NCI-H146 (cell line): ENCODE measurements at regions not wholly inside any gene's neighbourhood (a gene's known extent, or its start where the extent isn't known, plus 50 kb on each side); places are given as distances from the start of the nearest gene placed in this dataset.

Source experiments
- DNase-seq: peaks from one replicate; lab custom pipeline; 2025; lab: John Stamatoyannopoulos, UW

DNA sequence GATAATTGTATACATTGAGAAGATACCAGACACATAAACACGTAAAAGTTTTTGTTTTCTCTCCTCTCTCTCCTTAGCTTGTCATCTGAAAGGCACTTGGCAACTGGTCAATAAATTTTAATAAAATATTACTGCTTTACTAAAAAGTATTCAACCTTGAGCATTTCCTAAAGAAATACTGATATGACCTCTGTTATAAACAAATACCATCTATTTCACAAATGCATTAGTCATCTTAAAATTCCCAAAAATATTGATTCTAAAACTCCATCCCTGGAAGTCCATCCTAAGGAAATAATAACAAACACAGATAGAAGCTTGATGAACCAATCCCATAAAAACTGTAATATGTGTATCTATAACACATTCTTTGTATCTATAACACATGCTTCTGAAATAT, 483.2 kb downstream of the TLR4 start:
- DNase-seq: no peak

DNA sequence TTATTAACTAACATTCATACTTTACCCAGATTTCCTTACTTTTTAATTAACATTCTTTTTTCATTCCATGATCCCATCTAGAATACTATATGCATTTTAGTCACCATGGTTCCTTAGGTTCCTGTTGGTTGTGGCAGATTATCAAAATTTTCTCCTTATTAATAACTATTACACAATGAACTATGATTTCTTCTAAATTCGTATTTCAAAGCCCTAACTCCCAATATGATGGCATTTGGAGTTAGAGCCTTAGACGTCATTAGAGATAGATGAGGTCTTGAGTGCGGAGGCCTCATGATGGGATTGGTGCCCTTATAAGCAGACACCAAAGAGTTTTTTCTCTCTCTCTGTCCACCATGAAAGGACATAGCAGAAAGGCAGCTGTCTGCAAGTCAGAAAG, 485.4 kb downstream of the TLR4 start:
- no peak for DNase-seq

DNA sequence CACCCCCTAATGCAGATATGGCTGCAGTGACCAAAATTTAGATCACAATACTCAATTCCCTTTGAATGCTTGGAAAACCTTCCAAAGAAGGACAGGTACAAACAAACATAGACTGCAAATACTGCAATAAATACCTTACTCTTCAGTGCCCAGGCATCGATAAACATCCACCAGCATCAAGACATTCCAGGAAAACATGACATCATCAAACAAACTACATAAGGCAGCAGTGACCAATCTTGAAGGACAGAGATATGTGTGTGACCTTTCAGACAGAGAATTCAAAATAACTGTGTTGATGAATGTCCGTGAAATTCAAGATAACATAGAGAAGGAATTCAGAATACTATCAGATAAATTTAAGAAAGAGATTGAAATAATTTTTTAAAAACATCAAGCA, 488.6 kb downstream of the TLR4 start:
- no peak for DNase-seq

DNA sequence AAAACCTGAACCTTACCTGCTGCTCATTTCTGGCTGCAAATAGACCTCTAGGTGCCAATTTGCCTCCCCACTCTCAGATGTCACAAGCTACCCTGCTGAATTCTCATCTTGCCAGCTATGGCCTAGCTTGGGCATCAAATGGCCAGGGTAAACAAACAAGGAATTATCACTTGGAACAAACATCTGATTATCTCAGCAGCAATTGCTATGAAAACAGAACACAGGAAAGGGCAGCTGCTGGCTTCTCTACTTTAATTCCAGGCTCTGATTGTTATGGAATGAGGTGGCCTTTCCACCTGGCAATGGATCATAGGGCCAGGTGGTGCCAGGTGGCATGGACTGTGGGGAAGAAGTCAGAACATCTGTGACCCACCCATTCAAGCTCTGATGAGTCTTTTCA, 505.1 kb downstream of the TLR4 start:
- DNase-seq: no peak

DNA sequence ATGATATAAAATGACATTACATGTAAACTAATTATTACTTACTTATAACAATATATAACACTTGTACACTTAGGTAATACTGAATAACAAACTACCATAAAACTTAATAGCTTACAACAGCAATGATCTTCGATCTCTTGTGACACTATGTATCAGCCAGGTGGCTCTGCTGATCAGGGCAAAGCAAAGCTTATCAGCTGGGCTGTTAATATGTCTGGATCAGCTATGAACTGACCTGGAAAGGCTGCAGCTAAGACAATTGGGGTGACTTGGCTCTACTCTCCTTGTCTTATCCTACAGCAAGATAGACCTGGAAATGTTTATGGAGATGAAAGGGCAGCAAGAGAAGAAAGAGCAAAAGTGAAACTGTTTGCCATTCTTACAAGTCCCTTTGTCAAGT, 511.3 kb downstream of the TLR4 start:
- no peak for DNase-seq

DNA sequence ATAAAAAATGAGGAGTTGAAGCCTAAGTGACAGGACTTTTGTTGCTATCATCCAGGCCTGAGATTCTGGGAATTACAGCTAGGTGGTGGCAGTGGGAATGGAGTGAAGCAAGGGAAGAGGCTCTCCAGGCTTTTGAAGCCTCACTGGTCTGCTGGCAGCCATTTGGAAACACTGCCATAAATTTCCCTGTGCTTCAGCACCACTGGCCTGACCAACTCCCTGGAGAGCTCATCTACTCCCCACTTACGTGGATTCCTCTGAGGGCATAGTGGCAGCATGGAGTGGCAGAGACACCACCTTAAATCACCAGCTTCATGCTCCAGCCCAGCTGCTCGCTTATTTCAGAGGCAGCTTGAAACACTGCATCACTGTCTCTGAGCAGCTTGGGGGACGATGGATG, 518.2 kb downstream of the TLR4 start:
- no peak for DNase-seq

DNA sequence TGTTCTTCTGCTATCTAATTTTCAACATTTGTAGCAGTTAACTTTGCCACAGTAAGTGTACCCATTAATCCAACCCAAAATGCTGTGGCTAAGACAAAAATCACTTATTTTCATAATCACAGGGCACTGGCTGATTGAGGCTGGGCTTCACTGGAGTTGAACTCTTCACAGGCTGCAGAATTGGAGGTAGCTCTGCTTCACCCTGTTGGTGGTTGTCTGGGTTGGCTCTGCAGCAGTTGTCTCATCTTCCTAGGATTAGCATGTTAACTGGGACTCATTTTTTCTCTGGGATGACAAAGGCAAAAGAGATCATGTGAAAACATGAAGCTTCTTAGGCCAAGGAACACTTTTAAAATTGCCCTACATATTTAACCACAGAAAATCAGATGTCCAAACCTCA, 518.9 kb downstream of the TLR4 start:
- no peak for DNase-seq

DNA sequence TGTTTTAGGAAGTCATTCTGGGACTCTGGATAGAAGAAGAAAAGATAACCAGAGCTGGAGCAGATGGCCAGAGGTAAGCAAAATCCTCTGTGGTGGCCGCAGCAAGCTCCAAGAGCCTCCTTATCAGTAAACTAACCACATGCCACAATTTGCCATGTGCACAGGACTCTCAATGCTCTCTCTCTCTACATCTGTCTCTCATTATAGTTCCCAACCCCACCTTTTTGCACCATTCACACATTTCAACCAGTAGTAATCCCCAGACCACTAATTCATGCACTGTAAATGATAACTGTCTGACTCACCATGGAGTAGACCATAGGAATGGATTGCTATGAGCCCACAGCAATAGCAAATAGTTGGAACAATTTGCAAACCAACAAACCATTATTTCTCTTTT, 526.1 kb downstream of the TLR4 start:
- no peak for DNase-seq

DNA sequence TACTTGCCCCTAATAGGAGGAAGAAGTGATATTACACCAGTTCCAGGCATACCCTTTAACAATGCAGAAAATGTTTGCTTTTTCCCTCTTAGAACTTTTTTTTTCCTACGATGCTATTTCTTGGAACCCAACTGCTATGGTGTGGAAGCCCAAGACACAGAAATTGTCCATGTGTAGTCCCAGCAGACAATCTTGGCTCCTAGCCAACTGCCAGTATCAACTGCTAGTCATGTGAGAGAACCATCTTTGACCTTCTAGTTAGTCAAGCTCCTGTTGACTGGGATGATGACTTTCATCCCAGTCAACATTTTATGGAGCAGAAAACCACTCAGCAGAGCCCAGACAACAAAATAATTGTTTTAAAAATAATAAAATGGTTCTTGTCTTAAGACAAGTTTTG, 532.4 kb downstream of the TLR4 start:
- no peak for DNase-seq

DNA sequence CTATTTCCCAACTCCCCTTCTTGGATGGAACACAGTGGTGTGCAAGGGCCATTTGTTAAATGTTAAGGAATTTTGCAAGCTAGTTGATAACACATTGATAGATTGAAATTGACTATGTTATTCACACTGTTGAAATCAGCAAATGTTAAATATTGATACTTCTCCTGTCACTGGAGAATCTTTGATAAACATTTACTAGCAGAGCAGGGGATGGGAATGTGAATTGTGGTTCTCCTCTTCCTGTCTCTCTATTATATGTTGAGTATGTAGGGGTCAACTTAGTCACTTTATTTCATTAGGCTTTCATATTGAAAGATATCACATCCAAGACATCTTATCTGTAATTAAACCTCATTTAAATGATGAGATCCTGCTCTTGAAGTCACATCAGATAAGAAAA, 533.9 kb downstream of the TLR4 start:
- no peak for DNase-seq

DNA sequence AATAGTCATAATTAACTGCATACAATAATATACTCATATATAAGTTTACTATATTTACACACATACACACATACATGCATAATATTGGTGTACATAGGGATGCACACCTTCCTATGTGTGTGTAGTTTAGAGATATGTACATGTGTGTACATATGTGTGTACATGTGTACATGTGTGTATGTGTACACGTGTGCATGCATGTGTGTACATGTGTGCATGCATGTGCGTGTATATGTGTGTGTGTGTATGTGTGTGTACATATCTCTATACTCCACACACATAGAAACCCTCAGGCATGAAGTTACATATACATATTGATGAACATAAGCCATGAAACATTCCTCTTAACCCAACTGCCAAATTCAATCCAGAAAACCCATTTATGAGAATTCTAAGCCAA, 547.8 kb downstream of the TLR4 start:
- no peak for DNase-seq

DNA sequence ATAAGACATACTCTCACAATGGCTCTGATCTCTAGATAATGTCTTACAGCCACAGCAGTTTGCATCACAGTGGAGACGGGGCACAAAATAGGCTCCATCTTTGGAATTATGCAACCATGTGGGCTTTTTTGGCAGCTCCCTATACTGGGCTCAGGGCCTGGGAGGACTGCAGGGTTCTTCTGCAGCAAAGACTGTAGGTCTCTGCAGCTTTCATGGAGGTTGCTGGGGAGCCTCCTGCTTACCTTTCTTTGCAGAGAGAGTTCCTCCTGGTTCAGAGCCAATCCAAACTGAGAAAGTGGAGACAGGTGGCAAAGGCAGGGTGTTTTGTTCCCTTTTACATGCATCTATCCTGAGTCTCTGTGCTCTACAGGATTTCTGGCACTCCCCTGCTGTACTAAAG, 558.0 kb downstream of the TLR4 start:
- no peak for DNase-seq

DNA sequence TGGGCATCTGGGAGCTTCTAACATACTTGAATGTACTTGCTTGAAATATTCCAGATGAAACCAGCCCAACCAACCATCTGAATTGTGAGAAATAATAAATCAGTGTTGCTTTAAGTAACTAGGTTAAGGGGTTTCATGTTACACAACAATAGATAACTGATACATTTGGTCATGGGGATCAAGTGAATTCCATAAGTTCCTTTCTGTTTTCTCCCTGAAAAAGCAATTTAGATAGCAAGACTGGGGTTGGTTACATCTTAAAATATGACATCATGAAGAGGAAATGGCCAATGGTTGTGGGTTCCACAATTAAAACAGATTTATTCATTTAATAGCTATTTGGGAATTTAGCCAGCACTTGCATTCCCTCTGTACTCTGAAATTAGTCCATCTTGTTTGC, 559.7 kb downstream of the TLR4 start:
- no peak for DNase-seq

DNA sequence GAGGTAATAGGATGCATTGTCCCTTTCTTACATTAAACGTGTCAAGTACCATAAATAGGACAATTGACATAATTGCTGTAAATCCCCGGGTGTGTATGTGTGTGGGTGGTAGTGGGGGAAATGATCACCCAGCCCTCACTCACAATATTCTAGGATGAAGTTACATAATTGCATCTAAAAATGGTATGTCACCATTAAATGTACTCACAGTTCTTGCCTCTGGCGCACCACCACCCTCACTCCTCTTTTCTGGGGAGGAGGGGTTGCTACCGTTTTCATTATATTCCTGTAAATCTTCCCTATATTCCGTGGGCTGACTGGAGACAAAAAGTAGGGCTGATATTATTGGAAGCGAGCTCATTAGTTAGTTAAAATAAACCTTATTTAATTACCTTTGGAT, 563.8 kb downstream of the TLR4 start:
- no peak for DNase-seq

DNA sequence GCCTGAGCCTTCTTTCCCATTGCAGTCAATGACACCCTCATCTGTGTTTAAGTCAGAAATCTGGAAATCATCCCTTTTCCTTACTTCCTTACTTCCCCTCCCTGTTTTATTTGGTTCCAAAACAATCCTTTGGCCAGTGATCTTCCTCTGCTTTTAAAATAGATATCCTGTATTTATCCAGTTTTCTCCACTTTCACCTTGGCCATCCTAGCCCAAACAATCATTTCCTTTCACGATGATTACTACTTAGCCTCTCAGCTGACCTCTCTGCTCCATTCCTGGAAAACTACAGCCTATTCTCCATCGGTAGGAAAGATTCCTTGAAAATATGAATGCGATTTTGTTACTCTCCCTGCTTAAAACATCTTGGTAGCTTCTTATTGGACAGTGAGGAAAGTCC, 565.4 kb downstream of the TLR4 start:
- no peak for DNase-seq

DNA sequence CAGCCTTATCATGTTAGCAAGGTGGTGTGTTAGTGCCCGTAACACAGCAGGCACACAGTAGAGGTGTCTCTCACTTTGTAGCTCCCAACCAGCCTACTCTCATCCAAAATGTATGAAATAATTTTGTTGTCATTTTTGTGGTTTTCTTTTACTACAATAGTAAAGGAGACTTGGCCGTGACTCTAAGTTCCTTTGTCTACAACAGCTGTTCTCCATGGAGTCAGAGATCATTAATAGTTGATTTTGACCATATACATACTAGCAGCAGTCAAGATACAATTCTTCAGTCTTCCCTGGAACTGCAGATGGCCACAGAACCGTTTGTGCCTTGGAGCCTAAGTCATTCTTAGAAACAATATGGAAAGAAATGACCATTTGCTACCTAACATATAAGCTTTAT, 567.1 kb downstream of the TLR4 start:
- no peak for DNase-seq

DNA sequence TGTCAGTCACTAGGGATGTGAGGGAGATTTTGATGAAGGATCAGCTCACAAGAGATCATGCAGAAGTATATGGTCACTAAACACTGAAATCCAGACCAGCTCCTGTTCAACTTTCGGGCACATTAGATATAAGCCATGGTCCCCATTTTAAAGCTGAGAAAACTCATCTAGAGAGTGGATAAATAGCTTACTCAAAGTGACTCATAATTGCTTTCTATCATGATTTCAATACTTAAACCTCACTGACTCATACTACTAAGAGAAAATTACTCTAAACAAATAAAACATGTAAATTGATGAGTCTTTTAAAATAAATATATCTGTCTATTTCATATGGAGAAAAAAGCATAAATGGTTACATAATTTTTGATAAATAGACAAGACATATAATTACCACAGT, 567.7 kb downstream of the TLR4 start:
- DNase-seq: no peak

DNA sequence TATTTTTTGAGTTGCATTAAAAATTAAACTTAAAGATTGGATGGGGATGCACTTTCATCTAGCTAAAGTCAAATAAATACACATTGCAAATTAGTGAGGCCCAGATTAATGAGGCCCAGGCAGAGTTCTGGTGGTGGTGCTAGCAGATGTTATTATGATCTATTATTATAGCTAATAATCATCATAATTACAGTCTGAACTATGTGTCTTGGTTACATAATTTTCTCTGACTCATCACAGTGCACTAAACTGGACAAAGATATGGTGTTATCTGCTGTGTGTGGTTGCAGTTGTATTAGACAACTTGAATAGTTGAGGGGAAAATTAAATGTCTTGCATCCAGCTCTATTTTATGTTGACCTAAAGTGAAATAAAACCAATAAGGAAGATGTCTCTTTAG, 568.8 kb downstream of the TLR4 start:
- no peak for DNase-seq

DNA sequence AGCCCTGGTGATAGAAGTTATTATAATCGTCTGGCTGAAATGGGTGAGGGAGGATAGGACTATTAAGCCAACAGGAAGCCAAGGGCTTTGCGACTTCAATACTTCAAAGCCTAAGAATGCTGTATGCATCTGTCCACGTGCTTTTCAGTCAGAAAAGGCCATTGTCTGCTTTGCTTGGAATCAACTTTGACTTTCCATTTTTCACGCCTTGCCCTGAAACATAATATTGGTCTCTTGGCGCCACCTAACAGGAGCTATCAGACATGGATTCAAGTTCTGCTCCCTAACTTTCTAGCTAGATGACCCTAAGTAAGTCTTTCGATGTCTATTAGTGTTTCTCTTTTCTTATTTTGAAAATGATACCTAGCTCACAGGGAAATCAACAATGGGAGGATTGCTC, 572.6 kb downstream of the TLR4 start:
- no peak for DNase-seq

DNA sequence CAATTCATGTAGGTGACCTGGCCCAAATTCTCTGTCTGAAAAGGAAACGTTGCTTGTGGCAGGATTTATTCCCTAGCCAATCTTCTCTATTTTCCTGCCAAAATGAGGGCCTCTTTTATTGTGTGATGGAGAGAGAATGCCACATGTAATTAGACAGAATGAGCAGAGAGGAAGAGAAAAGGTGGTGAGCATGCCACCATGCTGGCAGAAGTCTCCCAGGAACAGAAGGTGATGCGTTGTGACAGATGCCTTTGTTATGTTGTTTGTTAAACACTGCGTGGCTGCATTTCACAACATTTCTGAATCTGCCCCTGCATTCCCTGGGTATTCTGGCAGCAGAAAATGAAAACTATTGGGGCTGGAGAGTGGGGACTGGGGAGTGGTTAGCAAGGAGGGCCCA, 577.6 kb downstream of the TLR4 start:
- DNase-seq: no peak

DNA sequence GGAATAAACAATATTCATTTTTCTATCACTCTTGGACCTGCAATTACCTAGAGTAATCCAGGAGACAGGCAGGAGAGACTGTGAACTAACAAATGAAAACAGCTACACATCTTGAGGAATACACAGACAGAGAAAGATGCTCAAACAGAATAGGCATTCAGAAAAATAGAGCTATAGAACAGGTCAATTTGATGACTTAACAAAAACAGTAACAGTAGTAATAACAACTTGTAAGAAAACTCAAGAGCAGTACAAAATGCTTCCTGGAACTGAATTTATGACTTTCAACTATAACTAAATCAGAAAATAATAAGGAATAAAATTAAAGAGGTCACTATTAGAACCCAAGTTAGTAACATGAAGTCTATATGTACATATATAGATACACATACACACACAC, 579.3 kb downstream of the TLR4 start:
- DNase-seq: no peak

DNA sequence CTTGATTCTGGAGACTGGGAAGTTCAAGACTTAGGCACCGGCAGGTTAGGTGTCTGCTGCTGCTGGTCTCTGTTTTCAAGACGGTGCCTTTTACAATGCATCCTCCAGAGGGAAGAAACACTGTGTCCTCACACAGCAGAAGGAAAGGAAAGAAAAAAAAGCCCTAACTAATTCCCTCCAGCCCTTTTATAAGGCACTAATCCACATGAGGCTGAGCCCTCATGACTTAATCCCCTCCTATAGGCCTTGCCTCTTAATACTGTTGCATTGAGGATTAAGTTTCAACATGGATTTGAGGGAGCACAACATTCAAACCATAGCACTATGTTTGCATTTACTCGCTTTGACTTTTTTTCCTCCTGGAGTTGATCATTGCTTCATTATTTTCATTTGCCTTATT, 585.9 kb downstream of the TLR4 start:
- DNase-seq: no peak

DNA sequence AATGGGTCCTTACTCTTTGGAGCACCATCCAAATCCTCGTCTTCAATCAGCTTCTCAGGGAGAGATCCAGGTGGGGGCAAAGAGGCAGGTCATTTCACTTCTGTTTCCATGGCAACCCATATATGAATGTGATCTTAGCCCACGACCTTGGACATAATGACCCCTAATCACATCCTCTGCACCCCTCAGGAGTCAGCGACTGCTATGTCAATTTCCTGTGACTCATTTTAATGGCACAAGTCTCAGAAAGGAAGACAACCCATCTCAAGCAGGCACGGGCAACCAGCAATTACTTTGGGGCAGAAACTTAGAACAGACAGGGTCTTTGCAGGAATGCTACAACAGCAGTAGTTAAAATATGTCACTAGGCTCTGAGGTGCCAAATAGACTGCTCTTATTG, 591.2 kb downstream of the TLR4 start:
- no peak for DNase-seq

DNA sequence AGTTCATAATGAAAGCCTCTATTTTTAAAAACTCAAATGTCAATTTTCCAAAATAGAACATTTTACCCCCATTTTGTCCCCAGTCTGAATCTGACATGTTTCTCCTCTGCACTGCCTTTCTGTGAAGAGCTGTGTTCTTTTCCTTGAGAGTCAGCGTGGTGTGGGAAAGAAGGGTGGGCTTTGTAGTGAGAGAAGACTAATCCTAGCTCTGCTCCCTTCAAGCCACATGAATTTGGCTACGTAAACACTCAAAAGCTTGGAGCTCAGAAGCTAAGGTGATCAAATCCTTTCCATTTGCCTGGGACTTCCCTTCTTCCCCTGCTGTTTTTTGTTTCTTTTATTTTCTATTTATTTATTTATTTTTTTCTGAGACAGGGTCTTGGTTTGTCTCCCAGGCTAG, 598.5 kb downstream of the TLR4 start:
- no peak for DNase-seq

DNA sequence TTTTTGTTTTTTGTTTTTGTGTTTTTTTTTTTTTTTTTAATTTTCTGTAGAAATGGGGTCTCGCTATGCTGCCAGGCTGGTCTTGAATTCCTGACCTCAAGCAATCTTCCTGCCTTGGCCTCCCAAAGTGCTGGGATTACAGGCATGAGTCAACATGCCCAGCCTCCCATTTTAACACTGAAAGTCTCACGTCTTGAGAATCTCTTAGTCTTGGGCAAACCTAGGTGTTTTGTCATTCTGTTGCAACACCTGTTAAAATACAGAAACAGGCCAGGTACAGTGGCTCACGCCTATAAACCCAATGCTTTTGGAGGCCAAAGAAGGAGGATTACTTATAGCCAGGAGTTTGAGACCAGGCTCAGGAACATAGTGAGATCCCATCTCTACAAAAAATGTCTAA, 599.0 kb downstream of the TLR4 start:
- no peak for DNase-seq

DNA sequence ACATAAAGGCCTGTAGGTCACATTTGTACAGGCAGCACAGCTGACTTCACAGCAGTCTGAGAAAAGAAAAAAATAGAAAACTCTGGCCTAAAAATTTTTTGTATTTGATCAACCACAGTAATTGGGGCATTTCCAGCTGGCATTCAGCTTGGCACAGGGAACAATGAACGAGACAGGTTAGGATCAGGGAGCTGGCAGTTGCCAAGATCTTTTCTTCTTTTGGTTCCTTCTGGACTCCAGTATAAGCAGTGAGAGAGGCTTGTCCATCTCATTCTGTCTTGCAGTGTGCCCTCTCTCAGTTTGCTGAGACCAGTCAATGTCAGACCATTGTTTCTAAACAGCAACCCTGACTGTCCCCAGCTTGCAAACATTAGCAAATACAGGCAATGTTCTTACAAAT, 601.1 kb downstream of the TLR4 start:
- no peak for DNase-seq
